Lower leg skin (tissue), 3 donors: ENCODE measurements at regions not wholly inside any gene's neighbourhood (a gene's known extent, or its start where the extent isn't known, plus 50 kb on each side); places are given as distances from the start of the nearest gene placed in this dataset.

ENCODE experiments used
- POLR2A ChIP-seq, 2 donors: fragments of 450-650 bp; IDR thresholded peaks; one replicate each; pipeline ENCODE4 v1.6.1; 2016 to 2017; ENCODE audit warnings: antibody characterized with exemption in 2 of 2, mild to moderate bottlenecking in 1 of 2, moderate library complexity in 1 of 2
- TF ChIP-seq, protein P1 (sequence below), 3 donors: fragments of 450-650 bp; IDR thresholded peaks; one replicate each; pipeline ENCODE4 v1.5.1; 2016; ENCODE audit warnings: antibody characterized with exemption in 3 of 3, mild to moderate bottlenecking in 3 of 3, moderate library complexity in 2 of 3

DNA sequence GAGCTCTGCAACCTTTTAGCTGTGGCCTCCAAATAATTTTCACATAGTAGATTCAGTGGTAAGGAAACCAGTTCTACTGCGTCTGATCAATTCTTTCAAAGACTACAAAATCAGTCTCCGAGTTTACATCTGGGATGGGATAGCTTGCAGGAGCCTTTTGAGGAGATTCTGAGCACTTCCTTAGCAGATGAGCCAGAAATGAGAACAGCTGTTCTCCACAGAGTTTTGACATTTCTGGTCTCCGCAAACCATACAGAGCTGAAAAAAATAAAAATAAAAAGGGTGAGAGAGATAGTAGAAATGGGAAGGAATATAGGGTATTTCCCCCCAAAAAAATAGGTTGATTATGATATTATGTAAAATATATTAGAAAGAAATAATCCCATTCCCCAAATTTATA, 119.3 kb downstream of the LYPLAL1 start:
- TF ChIP-seq POLR2A (IDR thresholded peaks at IDR 0.05) = no peak
- TF ChIP-seq, protein P1, sequence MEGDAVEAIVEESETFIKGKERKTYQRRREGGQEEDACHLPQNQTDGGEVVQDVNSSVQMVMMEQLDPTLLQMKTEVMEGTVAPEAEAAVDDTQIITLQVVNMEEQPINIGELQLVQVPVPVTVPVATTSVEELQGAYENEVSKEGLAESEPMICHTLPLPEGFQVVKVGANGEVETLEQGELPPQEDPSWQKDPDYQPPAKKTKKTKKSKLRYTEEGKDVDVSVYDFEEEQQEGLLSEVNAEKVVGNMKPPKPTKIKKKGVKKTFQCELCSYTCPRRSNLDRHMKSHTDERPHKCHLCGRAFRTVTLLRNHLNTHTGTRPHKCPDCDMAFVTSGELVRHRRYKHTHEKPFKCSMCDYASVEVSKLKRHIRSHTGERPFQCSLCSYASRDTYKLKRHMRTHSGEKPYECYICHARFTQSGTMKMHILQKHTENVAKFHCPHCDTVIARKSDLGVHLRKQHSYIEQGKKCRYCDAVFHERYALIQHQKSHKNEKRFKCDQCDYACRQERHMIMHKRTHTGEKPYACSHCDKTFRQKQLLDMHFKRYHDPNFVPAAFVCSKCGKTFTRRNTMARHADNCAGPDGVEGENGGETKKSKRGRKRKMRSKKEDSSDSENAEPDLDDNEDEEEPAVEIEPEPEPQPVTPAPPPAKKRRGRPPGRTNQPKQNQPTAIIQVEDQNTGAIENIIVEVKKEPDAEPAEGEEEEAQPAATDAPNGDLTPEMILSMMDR (IDR thresholded peaks at IDR 0.05) = no peak
